WTC11 (cell line): ENCODE measurements at regions not wholly inside any gene's neighbourhood (a gene's known extent, or its start where the extent isn't known, plus 50 kb on each side); places are given as distances from the start of the nearest gene placed in this dataset.

Source experiments
- ATAC-seq: fragments of 200-7000 bp; cut with Tn5 transposase; 2 replicates; pipeline ENCODE4 v1.10.0; 2021; ENCODE audit warnings: mild to moderate bottlenecking, moderate library complexity
- CTCF ChIA-PET: fragments of 300-600 bp; sonication (Branson Sonifier 250); formaldehyde crosslinking; loops from one replicate; lab custom pipeline; 2021; ENCODE audit warnings: antibody characterized with exemption; lab: Charles Lee
- POLR2A ChIA-PET: fragments of 350-600 bp; sonication (Branson Sonifier 250); formaldehyde crosslinking; loops from one replicate; lab custom pipeline; 2021; ENCODE audit warnings: antibody characterized with exemption; lab: Charles Lee
- DNase-seq: peaks from one replicate; pipeline ENCODE4 v3.0.0; 2021; ENCODE audit warnings: low spot score
- H3K27ac Mint-ChIP-seq: 2 replicates; pipeline ENCODE4 v1.8.0; 2021; ENCODE audit warnings: mixed read lengths
- H3K27me3 Mint-ChIP-seq: 2 replicates; pipeline ENCODE4 v1.8.0; 2021; ENCODE audit warnings: low read depth, mild to moderate bottlenecking, moderate library complexity, mixed read lengths
- H3K36me3 Mint-ChIP-seq: 2 replicates; pipeline ENCODE4 v1.8.0; 2021; ENCODE audit warnings: mixed read lengths
- H3K4me1 Mint-ChIP-seq: 2 replicates; pipeline ENCODE4 v1.8.0; 2022; ENCODE audit warnings: mixed read lengths
- H3K4me3 Mint-ChIP-seq: 2 replicates; pipeline ENCODE4 v1.8.0; 2021; ENCODE audit warnings: mild to moderate bottlenecking, moderate library complexity, mixed read lengths
- H3K9me3 Mint-ChIP-seq: 2 replicates; pipeline ENCODE4 v1.8.0; 2021; ENCODE audit warnings: mixed read lengths
- AFF4 ChIP-seq: sonication (generic); formaldehyde crosslinking; IDR thresholded peaks from 2 replicates; pipeline ENCODE4 v1.8.1; 2023; ENCODE audit warnings: mild to moderate bottlenecking, missing genetic modification reagents, borderline replicate concordance
- ATF2 ChIP-seq: sonication (generic); formaldehyde crosslinking; IDR thresholded peaks from 2 replicates; pipeline ENCODE4 v1.8.1; 2022; ENCODE audit warnings: low read depth, missing genetic modification reagents, borderline replicate concordance
- ATF6 ChIP-seq: sonication (generic); formaldehyde crosslinking; IDR thresholded peaks from 2 replicates; pipeline ENCODE4 v1.8.1; 2023; ENCODE audit warnings: mild to moderate bottlenecking, missing genetic modification reagents
- CTCF ChIP-seq: fragments of 200-600 bp; IDR thresholded peaks from 2 replicates; pipeline ENCODE4 v1.8.0; 2022; ENCODE audit warnings: antibody characterized with exemption
- ERG ChIP-seq: fragments of 250-450 bp; sonication (Bioruptor Pico); IDR thresholded peaks from 2 replicates; pipeline ENCODE4 v1.8.0; 2021; ENCODE audit warnings: mild to moderate bottlenecking
- FOXJ3 ChIP-seq: sonication (generic); formaldehyde crosslinking; IDR thresholded peaks from 2 replicates; pipeline ENCODE4 v1.9.0; 2021; ENCODE audit warnings: missing genetic modification reagents, mild to moderate bottlenecking, borderline replicate concordance
- JUN ChIP-seq: sonication (generic); formaldehyde crosslinking; IDR thresholded peaks from 2 replicates; pipeline ENCODE4 v1.8.0; 2023; ENCODE audit warnings: mild to moderate bottlenecking, missing genetic modification reagents
- KAT7 ChIP-seq: sonication (generic); formaldehyde crosslinking; IDR thresholded peaks from 2 replicates; pipeline ENCODE4 v1.8.1; 2023; ENCODE audit warnings: missing genetic modification reagents, mild to moderate bottlenecking, borderline replicate concordance
- MXD4 ChIP-seq: fragments of 250-450 bp; sonication (Bioruptor Pico); IDR thresholded peaks from 2 replicates; pipeline ENCODE4 v1.8.0; 2021; ENCODE audit warnings: mild to moderate bottlenecking, moderate library complexity, borderline replicate concordance
- NFE2L1 ChIP-seq: sonication (generic); formaldehyde crosslinking; IDR thresholded peaks from 2 replicates; pipeline ENCODE4 v1.8.1; 2023; ENCODE audit warnings: missing genetic modification reagents
- NFYB ChIP-seq: sonication (generic); formaldehyde crosslinking; conservative IDR thresholded peaks from 2 replicates; pipeline ENCODE4 v1.8.0; 2022; ENCODE audit warnings: low read depth, missing genetic modification reagents
- NR1H2 ChIP-seq: sonication (generic); formaldehyde crosslinking; IDR thresholded peaks from 2 replicates; pipeline ENCODE4 v1.9.0; 2021; ENCODE audit warnings: mild to moderate bottlenecking, moderate library complexity, missing genetic modification reagents
- PRDM15 ChIP-seq: sonication (generic); formaldehyde crosslinking; IDR thresholded peaks from 2 replicates; pipeline ENCODE4 v1.8.0; 2022; ENCODE audit warnings: missing genetic modification reagents
- RELA ChIP-seq: sonication (generic); formaldehyde crosslinking; IDR thresholded peaks from 2 replicates; pipeline ENCODE4 v1.8.1; 2022; ENCODE audit warnings: missing genetic modification reagents, mild to moderate bottlenecking, borderline replicate concordance
- SP1 ChIP-seq: sonication (generic); formaldehyde crosslinking; conservative IDR thresholded peaks from 2 replicates; pipeline ENCODE4 v1.8.1; 2022; ENCODE audit warnings: missing genetic modification reagents
- TEAD4 ChIP-seq: sonication (generic); formaldehyde crosslinking; IDR thresholded peaks from 2 replicates; pipeline ENCODE4 v1.8.0; 2022; ENCODE audit warnings: mild to moderate bottlenecking, missing genetic modification reagents
- ZMAT4 ChIP-seq: fragments of 250-450 bp; sonication (Bioruptor Pico); IDR thresholded peaks from 2 replicates; pipeline ENCODE4 v1.9.0; 2021; ENCODE audit warnings: mild to moderate bottlenecking
- ZNF317 ChIP-seq: sonication (generic); formaldehyde crosslinking; IDR thresholded peaks from 2 replicates; pipeline ENCODE4 v1.8.1; 2023; ENCODE audit warnings: low read depth, mild to moderate bottlenecking, moderate library complexity, missing genetic modification reagents, borderline replicate concordance
- ZNF416 ChIP-seq: fragments of 250-450 bp; sonication (Bioruptor Pico); IDR thresholded peaks from 2 replicates; pipeline ENCODE4 v1.9.0; 2021; ENCODE audit warnings: mild to moderate bottlenecking, inconsistent platforms
- ZNF671 ChIP-seq: fragments of 250-450 bp; sonication (Bioruptor Pico); IDR thresholded peaks from 2 replicates; pipeline ENCODE4 v1.8.0; 2021; ENCODE audit warnings: mild to moderate bottlenecking

- H3K27ac Mint-ChIP-seq, result no peak overlapping the region
- TF ChIP-seq AFF4, result no peak
- no peak for TF ChIP-seq SP1 (CRISPR knock-in tag)
- no peak for TF ChIP-seq MXD4 (CRISPR knock-in tag)
- TF ChIP-seq NFE2L1, result no peak
- no peak for TF ChIP-seq NFYB
- TF ChIP-seq ERG (CRISPR knock-in tag), result no peak
- TF ChIP-seq JUN, result no peak
- TF ChIP-seq ZMAT4, result no peak
- TF ChIP-seq NR1H2 (CRISPR knock-in tag), result no peak
- TF ChIP-seq ZNF671 (CRISPR knock-in tag), result no peak
- no peak for TF ChIP-seq ATF2 (CRISPR knock-in tag)
- TF ChIP-seq RELA (CRISPR knock-in tag), result no peak
- no peak for TF ChIP-seq CTCF
- no peak for TF ChIP-seq TEAD4
- no peak for TF ChIP-seq ZNF416 (CRISPR knock-in tag)
- no peak for TF ChIP-seq FOXJ3
- TF ChIP-seq ATF6 (CRISPR knock-in tag), result no peak
- no peak for TF ChIP-seq ZNF317 (CRISPR knock-in tag)
- TF ChIP-seq KAT7, result no peak
- TF ChIP-seq PRDM15 (CRISPR knock-in tag), result no peak
- TF ChIP-seq, all 79 proteins: peak for 0
- H3K4me3 Mint-ChIP-seq, result no peak overlapping the region
- no peaks in the 10 kb centered on the region for H3K36me3 Mint-ChIP-seq
- ChIA-PET POLR2A (interaction anchor here (0.5 kb wide), 1 partner anchor 12 kb away, joined by 4 read pairs; no protein-coding TSS in a partner anchor), CTCF (interaction anchor here (2.1 kb wide), 1 partner anchor 13 kb away, joined by 30 read pairs; no protein-coding TSS in a partner anchor)
- peaks cover 61% of the 10 kb centered on the region for H3K27me3 Mint-ChIP-seq
- H3K4me1 Mint-ChIP-seq, result peaks cover 10% of the 10 kb centered on the region
- DNase-seq (no peak), ATAC-seq (no peak)
- no peaks in the 10 kb centered on the region for H3K9me3 Mint-ChIP-seq
Observed at GRCh38 chr1:165116171-165116570, 240.3 kb downstream of the LMX1A start.
